ENCODE measurements at regions not wholly inside any gene's neighbourhood (a gene's known extent, or its start where the extent isn't known, plus 50 kb on each side); places are given as distances from the start of the nearest gene placed in this dataset.
A peak's percentile ranks its signal among the peaks of the same experiment; 100 is the strongest.
"Not testable (repeated sequence)": the region's sequence is repeated elsewhere in the genome, so short reads cannot be mapped to it uniquely, and the experiment has no call there.

GRCh38 chr7:39845006-39845405, 105.0 kb upstream of the CDK13 start:
- Mint-ChIP-seq H3K9me3 (ENCODE audit: low read depth) (no peaks in the 10 kb centered on the region), H3K27me3 (peaks cover 3% of the 10 kb centered on the region), H3K36me3 (no peaks in the 10 kb centered on the region), H3K27ac (no peak overlapping the region), H3K4me3 (no peak overlapping the region), H3K4me1 (ENCODE audit: low read depth) (no peaks in the 10 kb centered on the region)

GRCh38 chr7:39847227-39847626, 102.8 kb upstream of the CDK13 start:
- no peak overlapping the region for H3K27ac Mint-ChIP-seq
- H3K9me3 Mint-ChIP-seq (ENCODE audit: low read depth), result no peaks in the 10 kb centered on the region

GRCh38 chr7:39851466-39852045, 98.5 kb upstream of the CDK13 start:
- H3K4me1 Mint-ChIP-seq (ENCODE audit: low read depth), result peaks cover 10% of the 10 kb centered on the region
- no peaks in the 10 kb centered on the region for H3K9me3 Mint-ChIP-seq (ENCODE audit: low read depth)
- no peak overlapping the region for H3K27ac Mint-ChIP-seq
- H3K4me3 Mint-ChIP-seq, result no peak overlapping the region
- H3K27me3 Mint-ChIP-seq, result peaks cover 19% of the 10 kb centered on the region
- no peaks in the 10 kb centered on the region for H3K36me3 Mint-ChIP-seq

More at GRCh38 chr7:39847227-39847626, 102.8 kb upstream of the CDK13 start:
- peaks cover 9% of the 10 kb centered on the region for H3K27me3 Mint-ChIP-seq
- no peaks in the 10 kb centered on the region for H3K36me3 Mint-ChIP-seq
- no peak overlapping the region for H3K4me3 Mint-ChIP-seq
- H3K4me1 Mint-ChIP-seq (ENCODE audit: low read depth), result no peaks in the 10 kb centered on the region

- H3K4me1 Mint-ChIP-seq (ENCODE audit: low read depth); H3K27ac Mint-ChIP-seq; H3K36me3 Mint-ChIP-seq; H3K9me3 Mint-ChIP-seq (ENCODE audit: low read depth): not testable (repeated sequence)
- H3K4me3 Mint-ChIP-seq, result peak overlapping the region; percentile 84
- H3K27me3 Mint-ChIP-seq, result peaks cover 19% of the 10 kb centered on the region
These were observed 95.3 kb upstream of the CDK13 start for GRCh38 chr7:39854616-39855324.

- Mint-ChIP-seq H3K9me3 (ENCODE audit: low read depth) (no peaks in the 10 kb centered on the region), H3K4me3 (peak overlapping the region; percentile 84), H3K36me3 (no peaks in the 10 kb centered on the region), H3K4me1 (ENCODE audit: low read depth) (peaks cover 10% of the 10 kb centered on the region), H3K27me3 (peaks cover 19% of the 10 kb centered on the region), H3K27ac (no peak overlapping the region)
These were observed 94.8 kb upstream of the CDK13 start for GRCh38 chr7:39855325-39855674.

- not testable (repeated sequence) for H3K9me3 Mint-ChIP-seq (ENCODE audit: low read depth); H3K4me1 Mint-ChIP-seq (ENCODE audit: low read depth); H3K36me3 Mint-ChIP-seq; H3K4me3 Mint-ChIP-seq; H3K27me3 Mint-ChIP-seq; H3K27ac Mint-ChIP-seq
These were observed 86.3 kb upstream of the CDK13 start for GRCh38 chr7:39863675-39864322.

GRCh38 chr7:39869888-39870522, 80.1 kb upstream of the CDK13 start:
- H3K27ac Mint-ChIP-seq; H3K9me3 Mint-ChIP-seq (ENCODE audit: low read depth); H3K27me3 Mint-ChIP-seq; H3K36me3 Mint-ChIP-seq; H3K4me3 Mint-ChIP-seq; H3K4me1 Mint-ChIP-seq (ENCODE audit: low read depth): not testable (repeated sequence)

- not testable (repeated sequence) for H3K4me3 Mint-ChIP-seq; H3K27ac Mint-ChIP-seq; H3K27me3 Mint-ChIP-seq; H3K9me3 Mint-ChIP-seq (ENCODE audit: low read depth); H3K4me1 Mint-ChIP-seq (ENCODE audit: low read depth); H3K36me3 Mint-ChIP-seq
These were observed 78.4 kb upstream of the CDK13 start for GRCh38 chr7:39871610-39872009.

- Mint-ChIP-seq H3K9me3 (ENCODE audit: low read depth) (peaks cover 3% of the 10 kb centered on the region), H3K36me3 (peaks cover 7% of the 10 kb centered on the region), H3K27me3 (peaks cover 11% of the 10 kb centered on the region)
These were observed 69.5 kb upstream of the CDK13 start for GRCh38 chr7:39880556-39880955.

GRCh38 chr7:39882148-39882784, 67.8 kb upstream of the CDK13 start:
- Mint-ChIP-seq H3K27me3 (peaks cover 11% of the 10 kb centered on the region), H3K4me1 (ENCODE audit: low read depth) (no peaks in the 10 kb centered on the region), H3K4me3 (no peak overlapping the region), H3K27ac (no peak overlapping the region), H3K9me3 (ENCODE audit: low read depth) (peaks cover 3% of the 10 kb centered on the region), H3K36me3 (peaks cover 7% of the 10 kb centered on the region)

More at GRCh38 chr7:39880556-39880955, 69.5 kb upstream of the CDK13 start:
- no peaks in the 10 kb centered on the region for H3K4me1 Mint-ChIP-seq (ENCODE audit: low read depth)
- no peak overlapping the region for H3K4me3 Mint-ChIP-seq
- H3K27ac Mint-ChIP-seq, result no peak overlapping the region

GRCh38 chr7:39883812-39884390, 66.2 kb upstream of the CDK13 start:
- Mint-ChIP-seq H3K27me3 (peaks cover 9% of the 10 kb centered on the region), H3K27ac (no peak overlapping the region)

GRCh38 chr7:39888171-39888853, 61.7 kb upstream of the CDK13 start:
- Mint-ChIP-seq H3K27me3 (no peaks in the 10 kb centered on the region), H3K9me3 (ENCODE audit: low read depth) (no peaks in the 10 kb centered on the region), H3K4me3 (no peak overlapping the region), H3K36me3 (no peaks in the 10 kb centered on the region), H3K4me1 (ENCODE audit: low read depth) (no peaks in the 10 kb centered on the region), H3K27ac (no peak overlapping the region)

More at GRCh38 chr7:39883812-39884390, 66.2 kb upstream of the CDK13 start:
- H3K4me1 Mint-ChIP-seq (ENCODE audit: low read depth), result no peaks in the 10 kb centered on the region
- peaks cover 3% of the 10 kb centered on the region for H3K9me3 Mint-ChIP-seq (ENCODE audit: low read depth)
- H3K4me3 Mint-ChIP-seq, result no peak overlapping the region
- peaks cover 4% of the 10 kb centered on the region for H3K36me3 Mint-ChIP-seq

GRCh38 chr7:39890411-39890810, 59.6 kb upstream of the CDK13 start:
- Mint-ChIP-seq H3K27me3 (no peaks in the 10 kb centered on the region), H3K4me1 (ENCODE audit: low read depth) (no peaks in the 10 kb centered on the region), H3K4me3 (no peak overlapping the region), H3K27ac (no peak overlapping the region), H3K9me3 (ENCODE audit: low read depth) (no peaks in the 10 kb centered on the region), H3K36me3 (no peaks in the 10 kb centered on the region)

GRCh38 chr7:39891894-39892293, 58.2 kb upstream of the CDK13 start:
- Mint-ChIP-seq H3K36me3 (no peaks in the 10 kb centered on the region), H3K4me3 (no peak overlapping the region), H3K27ac (no peak overlapping the region), H3K4me1 (ENCODE audit: low read depth) (no peaks in the 10 kb centered on the region), H3K27me3 (no peaks in the 10 kb centered on the region), H3K9me3 (ENCODE audit: low read depth) (no peaks in the 10 kb centered on the region)
